Mesothelial cell of epicardium (in vitro differentiated cells): ENCODE measurements at regions not wholly inside any gene's neighbourhood (a gene's known extent, or its start where the extent isn't known, plus 50 kb on each side); places are given as distances from the start of the nearest gene placed in this dataset.
A peak's percentile ranks its signal among the peaks of the same experiment; 100 is the strongest.

Experiments used
- DNase-seq, 2 experiments: peaks; one replicate each; pipeline ENCODE4 v3.0.0; 2021; ENCODE audit warnings: low spot score in 2 of 2; ENCODE audit not compliant: unreplicated experiment in 2 of 2
- H3K27ac Mint-ChIP-seq: 2 replicates; pipeline ENCODE4 v1.8.0; 2021; ENCODE audit warnings: mixed read lengths
- H3K27me3 Mint-ChIP-seq: 2 replicates; pipeline ENCODE4 v1.8.0; 2021; ENCODE audit warnings: low read depth, mixed read lengths
- H3K36me3 Mint-ChIP-seq: 2 replicates; pipeline ENCODE4 v1.8.0; 2021; ENCODE audit warnings: mixed read lengths
- H3K4me1 Mint-ChIP-seq: 2 replicates; pipeline ENCODE4 v1.8.0; 2021; ENCODE audit warnings: mixed read lengths
- H3K4me3 Mint-ChIP-seq: 2 replicates; pipeline ENCODE4 v1.8.0; 2021; ENCODE audit warnings: mild to moderate bottlenecking, moderate library complexity, mixed read lengths
- H3K9me3 Mint-ChIP-seq: 2 replicates; pipeline ENCODE4 v1.8.0; 2021; ENCODE audit warnings: mixed read lengths
- TF ChIP-seq, protein P1 (sequence below): fragments of 200-600 bp; sonication (generic); IDR thresholded peaks from one replicate; pipeline ENCODE4 v1.5.0; 2021; ENCODE audit warnings: antibody characterized with exemption; ENCODE audit not compliant: unreplicated experiment

DNA sequence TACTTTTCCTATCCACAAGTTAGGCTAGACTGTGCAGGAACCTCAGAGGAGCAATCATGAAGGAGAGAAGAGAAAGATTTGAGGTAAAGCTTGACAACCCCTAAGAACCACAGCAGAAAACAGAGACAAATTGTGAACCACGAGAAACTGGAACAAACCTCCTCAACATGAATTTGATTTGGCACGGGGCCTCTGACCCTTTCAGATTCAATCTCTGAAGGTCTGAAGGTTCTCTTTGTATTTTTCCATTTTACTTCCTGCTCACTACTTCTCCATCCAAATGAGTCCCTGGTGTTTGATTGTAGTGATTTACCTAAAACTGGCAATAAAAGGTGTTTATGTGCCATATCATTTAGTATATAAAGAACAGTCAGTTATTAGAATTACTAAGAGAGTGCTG, 126.1 kb upstream of the STXBP5 start:
- Mint-ChIP-seq H3K27me3 (no peaks in the 10 kb centered on the region), H3K27ac (no peak overlapping the region), H3K9me3 (no peaks in the 10 kb centered on the region), H3K4me1 (peaks cover 19% of the 10 kb centered on the region), H3K4me3 (no peak overlapping the region), H3K36me3 (no peaks in the 10 kb centered on the region)
- TF ChIP-seq, protein P1, sequence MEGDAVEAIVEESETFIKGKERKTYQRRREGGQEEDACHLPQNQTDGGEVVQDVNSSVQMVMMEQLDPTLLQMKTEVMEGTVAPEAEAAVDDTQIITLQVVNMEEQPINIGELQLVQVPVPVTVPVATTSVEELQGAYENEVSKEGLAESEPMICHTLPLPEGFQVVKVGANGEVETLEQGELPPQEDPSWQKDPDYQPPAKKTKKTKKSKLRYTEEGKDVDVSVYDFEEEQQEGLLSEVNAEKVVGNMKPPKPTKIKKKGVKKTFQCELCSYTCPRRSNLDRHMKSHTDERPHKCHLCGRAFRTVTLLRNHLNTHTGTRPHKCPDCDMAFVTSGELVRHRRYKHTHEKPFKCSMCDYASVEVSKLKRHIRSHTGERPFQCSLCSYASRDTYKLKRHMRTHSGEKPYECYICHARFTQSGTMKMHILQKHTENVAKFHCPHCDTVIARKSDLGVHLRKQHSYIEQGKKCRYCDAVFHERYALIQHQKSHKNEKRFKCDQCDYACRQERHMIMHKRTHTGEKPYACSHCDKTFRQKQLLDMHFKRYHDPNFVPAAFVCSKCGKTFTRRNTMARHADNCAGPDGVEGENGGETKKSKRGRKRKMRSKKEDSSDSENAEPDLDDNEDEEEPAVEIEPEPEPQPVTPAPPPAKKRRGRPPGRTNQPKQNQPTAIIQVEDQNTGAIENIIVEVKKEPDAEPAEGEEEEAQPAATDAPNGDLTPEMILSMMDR, result no peak
- no peak for DNase-seq

DNA sequence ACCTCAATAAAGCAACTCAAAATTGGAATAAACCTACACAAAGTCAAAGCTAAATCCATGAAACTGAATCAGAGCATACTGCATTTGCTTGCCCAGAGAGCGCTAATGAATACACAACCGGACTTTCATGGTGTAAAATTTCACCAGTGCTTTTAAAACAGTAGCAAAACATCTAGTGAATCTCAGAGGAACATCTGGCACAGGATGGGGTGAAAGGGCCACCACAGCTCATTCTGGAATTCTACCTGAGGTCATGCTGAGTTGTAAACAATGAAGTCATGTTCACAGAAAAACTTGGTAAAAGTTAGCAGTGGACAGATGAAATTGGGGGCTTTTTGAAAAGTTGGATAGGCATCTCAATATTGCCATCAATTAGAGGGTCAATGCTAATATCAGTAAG, 125.6 kb upstream of the STXBP5 start:
- Mint-ChIP-seq H3K27ac (no peak overlapping the region), H3K9me3 (no peaks in the 10 kb centered on the region), H3K4me3 (no peak overlapping the region), H3K27me3 (no peaks in the 10 kb centered on the region), H3K4me1 (peaks cover 19% of the 10 kb centered on the region), H3K36me3 (no peaks in the 10 kb centered on the region)
- TF ChIP-seq, protein P1, result no peak
- no peak for DNase-seq

DNA sequence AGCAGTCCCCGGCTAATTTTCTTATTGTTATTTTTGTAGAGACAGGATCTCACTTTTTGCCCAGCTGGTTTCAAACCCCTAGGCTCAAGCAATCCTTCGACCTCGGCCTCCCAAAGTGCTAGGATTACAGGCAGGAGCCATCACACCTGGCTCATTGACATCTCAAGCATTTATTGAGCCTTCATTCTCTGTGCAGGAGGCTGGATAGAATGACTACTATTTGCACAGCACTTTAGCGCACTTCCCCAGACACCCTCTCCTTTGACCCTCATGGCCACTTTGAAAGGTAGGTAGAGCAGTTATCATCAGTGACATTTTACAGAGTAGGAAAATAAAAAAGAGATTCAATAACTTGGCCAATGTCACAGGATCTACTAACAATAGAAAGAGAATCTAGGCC, 124.0 kb upstream of the STXBP5 start:
- no peaks in the 10 kb centered on the region for H3K27me3 Mint-ChIP-seq
- H3K36me3 Mint-ChIP-seq, result no peaks in the 10 kb centered on the region
- peaks cover 19% of the 10 kb centered on the region for H3K4me1 Mint-ChIP-seq
- H3K9me3 Mint-ChIP-seq, result no peaks in the 10 kb centered on the region
- no peak overlapping the region for H3K4me3 Mint-ChIP-seq
- DNase-seq, result no peak
- H3K27ac Mint-ChIP-seq, result no peak overlapping the region
- TF ChIP-seq, protein P1, result no peak

DNA sequence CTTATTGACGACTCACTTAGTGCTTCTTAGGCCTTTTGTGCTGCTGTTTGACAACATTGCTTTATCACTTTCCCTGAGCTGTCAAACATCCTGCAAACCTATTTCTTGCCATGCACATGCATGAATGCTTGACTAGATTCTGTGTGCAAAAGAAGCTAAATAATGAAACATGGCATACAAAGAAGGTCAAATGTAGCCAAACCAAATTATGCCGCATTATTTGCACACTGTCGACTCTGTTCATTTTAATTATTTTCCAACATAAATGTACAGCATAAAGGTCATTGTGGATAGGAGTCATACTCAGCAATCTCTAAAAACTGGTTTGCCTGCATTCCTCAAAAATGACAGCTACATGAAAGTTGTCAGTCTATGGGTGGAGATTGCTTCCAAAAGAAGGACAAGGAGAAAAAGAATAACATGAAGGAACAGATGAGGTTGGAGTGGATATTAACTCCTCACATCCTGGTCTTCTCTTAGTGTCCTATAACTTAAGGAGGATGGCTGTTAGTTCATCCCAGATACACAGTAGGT, 123.1 kb upstream of the STXBP5 start:
- Mint-ChIP-seq H3K27ac (peak overlapping the region; percentile 66), H3K27me3 (no peaks in the 10 kb centered on the region), H3K4me1 (peaks cover 19% of the 10 kb centered on the region), H3K9me3 (no peaks in the 10 kb centered on the region), H3K36me3 (no peaks in the 10 kb centered on the region), H3K4me3 (no peak overlapping the region)
- no peak for DNase-seq
- TF ChIP-seq, protein P1, result no peak

DNA sequence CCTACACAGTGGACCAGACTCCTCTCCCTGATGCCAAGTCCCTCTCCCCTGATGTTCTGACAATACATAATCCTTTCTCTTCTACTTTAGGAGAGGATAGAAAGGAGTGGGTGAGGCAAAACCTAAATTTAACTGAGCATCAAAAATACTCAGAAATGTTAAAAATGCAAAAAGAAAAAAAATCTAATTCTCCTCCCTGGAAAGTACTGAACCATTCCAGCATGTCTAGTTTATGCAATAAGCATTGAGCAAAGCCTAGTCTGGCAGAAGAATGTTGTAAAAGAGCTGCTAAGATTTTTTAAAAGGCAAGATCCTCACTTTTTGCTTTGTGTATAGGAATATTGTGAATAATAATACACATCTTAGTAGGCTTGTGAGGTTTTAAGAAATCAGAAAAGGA, 116.6 kb upstream of the STXBP5 start:
- Mint-ChIP-seq H3K9me3 (peaks cover 18% of the 10 kb centered on the region), H3K27ac (no peak overlapping the region), H3K4me1 (no peaks in the 10 kb centered on the region), H3K4me3 (no peak overlapping the region), H3K27me3 (no peaks in the 10 kb centered on the region), H3K36me3 (no peaks in the 10 kb centered on the region)
- TF ChIP-seq, protein P1, result no peak
- no peak for DNase-seq

DNA sequence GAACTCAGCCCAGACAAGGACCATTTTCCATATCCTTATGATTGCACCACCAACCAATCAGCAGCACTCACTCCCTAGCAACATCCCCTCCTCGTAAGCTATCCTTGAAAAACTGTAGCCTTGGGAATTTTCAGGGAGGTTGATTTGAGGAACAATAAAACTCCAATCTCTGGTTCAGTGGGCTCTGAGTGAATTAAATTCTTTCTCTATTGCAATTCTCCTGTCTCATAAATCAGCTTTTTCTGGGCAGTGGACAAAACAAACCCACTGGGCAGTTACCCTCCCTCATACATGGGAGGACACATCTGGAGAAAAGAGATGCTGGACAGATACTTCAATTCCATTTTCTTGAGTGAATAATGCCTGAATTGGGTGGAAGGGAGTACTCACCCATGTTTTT, 115.4 kb upstream of the STXBP5 start:
- Mint-ChIP-seq H3K4me1 (no peaks in the 10 kb centered on the region), H3K4me3 (no peak overlapping the region), H3K36me3 (no peaks in the 10 kb centered on the region), H3K27me3 (no peaks in the 10 kb centered on the region), H3K9me3 (peaks cover 18% of the 10 kb centered on the region), H3K27ac (no peak overlapping the region)
- TF ChIP-seq, protein P1, result no peak
- DNase-seq, result no peak
